ENCODE measurements at regions not wholly inside any gene's neighbourhood (a gene's known extent, or its start where the extent isn't known, plus 50 kb on each side); places are given as distances from the start of the nearest gene placed in this dataset.

DNA sequence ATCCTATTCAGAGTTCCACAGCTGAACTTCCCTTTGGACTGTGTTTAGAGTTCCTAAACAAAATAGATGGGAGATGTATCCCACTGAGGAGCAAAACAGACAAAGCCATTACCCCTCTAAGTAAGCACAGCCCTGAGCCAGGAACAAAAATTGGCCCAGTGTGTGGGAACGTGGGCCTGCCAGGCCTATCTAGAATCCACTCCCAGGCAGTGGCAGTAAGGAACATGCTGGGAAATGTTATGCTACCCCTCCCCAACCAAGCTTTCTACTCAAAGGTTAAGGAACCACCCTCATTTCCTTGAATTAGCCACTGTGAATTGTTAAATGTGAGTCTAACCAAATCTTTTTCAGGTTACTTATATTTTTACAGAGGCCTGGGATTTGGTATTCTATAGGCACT is 405.1 kb upstream of the PTGER4 start:
- DNase-seq, result no peak

- no peak for DNase-seq
Observed at GRCh38 chr5:40273936-40274335, 405.8 kb upstream of the PTGER4 start.

- no peak for DNase-seq
Observed at GRCh38 chr5:40271476-40271875, 408.2 kb upstream of the PTGER4 start.

GRCh38 chr5:40270274-40270845 is 409.4 kb upstream of the PTGER4 start:
- DNase-seq, result no peak

DNA sequence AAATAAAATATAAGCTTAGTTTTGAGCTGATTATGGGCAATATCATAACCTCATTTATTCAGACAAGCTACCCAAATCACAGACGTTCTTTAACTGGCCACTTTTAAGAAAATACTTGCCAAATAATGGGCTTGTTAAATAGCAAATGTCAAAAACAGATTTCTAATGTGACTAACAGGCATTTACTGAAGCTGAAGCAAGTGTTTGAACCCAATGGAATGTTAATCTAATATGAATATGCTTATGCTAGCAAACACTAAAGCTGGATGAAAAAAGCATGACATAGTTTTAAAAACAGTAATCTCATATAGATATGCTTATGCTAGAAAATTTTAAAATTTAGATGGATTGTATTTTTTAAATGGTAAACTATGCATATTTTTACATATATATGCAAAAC is 411.6 kb upstream of the PTGER4 start:
- DNase-seq, result no peak

DNA sequence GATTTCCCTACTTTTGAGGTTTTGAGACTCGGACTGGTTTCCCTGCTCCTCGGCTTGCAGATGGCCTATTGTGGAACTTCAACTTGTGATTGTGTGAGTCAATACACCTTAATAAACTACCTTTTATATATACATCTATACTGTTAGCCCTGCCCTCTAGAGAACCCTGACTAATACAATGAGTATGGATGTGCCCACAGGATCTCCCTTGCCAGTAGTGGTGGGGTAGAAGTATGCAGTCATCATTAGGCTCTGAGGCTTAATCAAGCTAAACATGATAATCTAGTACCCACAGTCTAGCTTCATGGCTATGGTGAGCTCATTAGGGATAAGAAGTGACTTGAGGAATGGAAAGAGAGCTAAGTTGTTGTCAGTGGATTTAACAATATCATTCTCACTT is 412.8 kb upstream of the PTGER4 start:
- no peak for DNase-seq

DNA sequence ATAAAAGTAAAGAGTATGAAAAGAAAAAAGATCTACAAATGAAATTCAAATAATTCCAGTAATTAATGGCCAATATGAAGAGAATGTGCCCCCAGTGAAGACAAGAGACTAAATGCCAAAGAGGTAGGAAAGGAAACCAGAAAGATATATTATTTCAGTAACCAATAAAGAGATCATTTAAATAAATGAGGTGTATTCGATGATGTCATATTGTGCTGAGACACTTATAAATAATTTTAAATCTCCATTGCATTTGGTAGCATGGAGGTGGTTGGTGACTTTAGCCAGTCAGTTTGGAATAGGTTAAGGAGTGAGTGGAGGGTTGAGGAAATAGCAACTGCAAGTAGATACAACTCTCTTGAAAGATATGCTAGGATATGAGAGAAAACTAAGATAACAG is 417.7 kb upstream of the PTGER4 start:
- DNase-seq, result no peak

DNA sequence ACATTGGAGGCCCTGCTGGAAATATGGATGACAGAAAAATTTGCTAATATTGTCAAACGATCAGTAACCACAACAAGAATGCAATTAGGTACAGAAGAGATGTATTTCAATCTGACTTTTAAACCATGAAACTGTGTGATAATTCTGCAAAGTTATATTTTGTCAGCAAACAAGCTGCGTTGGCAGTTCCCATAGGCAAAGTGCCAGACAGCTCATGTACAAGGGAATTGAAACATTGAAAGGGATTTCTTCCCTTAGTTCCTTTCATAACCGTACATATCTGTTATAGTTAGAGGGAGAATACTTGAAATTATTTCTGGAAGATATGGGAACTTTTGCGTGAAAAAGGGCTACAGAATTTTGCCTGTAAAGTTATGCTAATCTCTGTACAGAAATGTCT is 419.4 kb upstream of the PTGER4 start:
- no peak for DNase-seq

DNA sequence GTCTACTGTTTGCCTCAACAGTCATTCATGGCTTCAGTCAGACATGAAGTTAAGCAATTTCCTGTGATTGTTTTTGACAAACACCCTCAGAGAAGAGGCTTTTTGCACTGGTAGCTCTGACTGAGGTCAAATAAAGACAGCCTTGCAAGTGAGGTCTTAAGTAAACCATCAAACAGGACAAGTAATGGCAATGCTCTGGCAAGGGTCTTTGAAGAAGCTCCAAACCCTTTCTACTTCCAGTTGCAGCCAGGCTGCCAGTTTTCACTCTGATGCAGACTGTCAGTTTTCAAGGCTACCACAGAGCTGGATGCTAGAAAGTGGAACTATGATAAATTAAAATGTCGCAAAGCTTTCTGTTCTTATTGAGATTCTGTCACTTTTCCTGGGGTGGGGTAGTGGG is 421.5 kb upstream of the PTGER4 start:
- DNase-seq, result no peak

GRCh38 chr5:40240671-40241070 is 439.0 kb upstream of the PTGER4 start:
- DNase-seq, result no peak

GRCh38 chr5:40240111-40240510 is 439.6 kb upstream of the PTGER4 start:
- DNase-seq, result peak; percentile 7 to 30

DNA sequence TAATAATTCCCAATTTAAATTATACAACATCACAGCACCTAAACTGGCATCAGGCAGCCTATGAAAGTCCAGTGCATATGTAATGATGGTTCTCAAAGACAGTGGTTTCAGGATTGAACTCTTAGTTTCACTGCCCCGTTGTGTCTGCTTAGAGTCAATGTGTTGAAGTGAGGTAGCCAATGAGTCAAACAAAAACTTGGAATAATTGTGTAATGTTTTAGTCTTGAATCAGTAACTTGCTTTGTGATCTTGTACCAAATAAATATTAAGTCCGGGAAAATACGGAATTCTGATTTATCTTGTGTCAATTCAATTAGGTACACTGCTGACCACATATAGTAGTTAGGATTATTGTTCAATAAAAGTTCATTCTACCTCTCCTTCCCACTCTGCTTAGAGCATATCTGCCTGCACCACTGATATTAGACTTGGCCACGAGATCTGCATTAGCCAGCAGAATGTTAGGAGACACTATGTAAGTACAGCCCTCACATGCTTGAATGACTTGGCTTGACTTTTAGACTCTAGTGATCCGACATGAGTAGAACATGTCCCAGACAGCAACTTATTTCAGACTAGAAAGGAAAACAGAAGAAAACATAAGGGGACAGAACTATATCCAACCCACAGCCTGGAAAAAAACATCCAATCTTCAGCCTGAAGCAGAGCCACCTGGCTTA is 441.5 kb upstream of the PTGER4 start:
- no peak for DNase-seq

DNA sequence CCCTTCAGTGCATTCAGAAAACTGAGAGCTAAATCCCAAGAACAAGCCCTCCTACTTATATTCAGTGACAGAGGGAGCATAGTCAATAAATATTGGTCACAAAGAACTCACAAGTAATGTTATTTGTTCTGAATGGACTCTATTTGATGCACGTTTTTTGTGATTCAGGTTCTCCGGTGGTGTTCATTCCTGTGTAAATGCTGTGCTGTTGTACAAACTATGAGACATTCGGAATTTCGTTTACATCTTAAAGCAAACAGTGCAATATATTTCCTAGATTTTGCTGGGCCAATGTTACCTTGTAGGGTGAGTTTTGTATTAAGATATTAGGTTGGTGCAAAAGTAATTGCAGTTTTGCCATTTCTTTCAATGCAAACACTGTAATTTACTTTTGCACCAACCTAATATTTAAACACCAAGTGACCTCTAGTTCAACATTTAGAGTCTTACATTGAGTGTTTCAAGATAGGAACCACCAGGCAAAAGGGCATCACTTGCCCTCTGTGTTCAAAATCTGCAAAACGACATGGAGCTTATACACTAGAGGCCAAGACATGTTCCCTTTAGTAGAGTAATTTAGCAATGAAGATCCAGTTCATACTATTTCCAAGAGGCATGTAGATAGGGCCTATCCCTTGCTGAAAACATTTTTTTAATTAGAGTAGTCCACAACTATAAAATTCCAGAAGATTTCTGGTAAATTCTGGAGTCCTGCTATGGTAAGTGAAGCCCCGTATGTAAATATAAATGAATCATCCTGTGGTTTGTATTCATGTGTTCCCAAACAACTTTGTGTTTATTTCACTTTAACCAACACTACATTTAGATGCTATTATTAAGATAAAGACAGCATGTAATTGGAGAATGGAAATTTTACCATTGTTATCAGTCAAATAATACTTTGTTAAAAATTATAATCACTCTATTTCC is 444.0 kb upstream of the PTGER4 start:
- no peak for DNase-seq

GRCh38 chr5:40233268-40233667 is 446.4 kb upstream of the PTGER4 start:
- no peak for DNase-seq

DNA sequence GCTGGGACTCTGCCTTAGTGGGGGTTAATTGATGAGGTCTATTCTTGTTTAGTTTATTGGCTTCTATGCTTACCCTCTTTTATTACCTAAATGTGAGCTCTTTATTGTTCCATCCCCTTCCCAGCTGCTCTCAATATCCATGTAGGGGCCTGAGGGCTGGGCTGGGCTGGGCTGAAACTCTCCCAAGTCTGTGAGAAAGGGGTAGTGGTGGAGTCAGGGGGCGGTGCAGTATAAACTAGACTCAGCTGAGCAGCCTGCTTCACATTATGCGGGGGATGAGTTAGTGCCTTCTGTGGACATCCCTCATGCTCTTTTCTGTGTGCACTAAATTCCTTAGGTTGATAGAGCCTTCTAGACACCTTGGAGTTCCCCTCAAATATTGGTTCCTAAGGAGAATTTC is 451.8 kb upstream of the PTGER4 start:
- no peak for DNase-seq

DNA sequence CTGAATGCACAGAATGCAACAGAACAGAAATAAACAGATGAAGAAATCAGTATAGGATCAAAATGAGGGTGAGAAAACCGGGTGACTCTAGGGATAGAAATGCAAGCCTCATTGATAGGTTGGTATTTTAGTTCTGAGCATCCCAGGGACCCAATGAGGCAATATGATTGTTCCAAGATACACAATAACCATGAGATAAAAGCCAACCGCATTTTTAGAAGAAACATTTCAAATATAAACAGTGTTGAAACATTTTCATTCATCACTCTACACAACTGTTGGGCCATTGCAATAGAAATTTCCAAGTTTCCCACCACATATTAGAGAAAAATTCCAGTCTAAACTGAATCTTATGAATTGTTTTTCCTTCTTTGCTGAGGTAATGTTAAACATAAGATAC is 452.3 kb upstream of the PTGER4 start:
- DNase-seq, result no peak

DNA sequence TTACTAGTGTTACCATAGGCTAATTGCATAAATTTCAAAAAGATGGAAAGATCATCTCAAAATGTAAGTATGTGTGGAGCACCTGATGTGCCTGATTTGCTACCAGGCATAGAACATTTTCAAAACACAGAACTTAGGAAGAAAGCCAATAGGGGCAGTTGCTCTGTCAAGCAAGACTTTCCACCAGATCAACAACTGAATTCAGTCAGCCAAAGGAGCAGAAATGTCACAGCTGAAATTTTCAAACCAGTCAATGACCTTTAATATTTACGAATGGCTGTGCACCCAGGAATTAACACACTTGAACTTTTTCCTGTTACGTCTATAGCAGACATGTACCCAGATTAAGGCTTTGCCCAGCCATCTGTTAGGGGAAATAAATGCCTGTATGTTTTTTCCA is 452.8 kb upstream of the PTGER4 start:
- no peak for DNase-seq

- peak; percentile 7 to 25 for DNase-seq
Observed at GRCh38 chr5:40225147-40225546, 454.6 kb upstream of the PTGER4 start.

DNA sequence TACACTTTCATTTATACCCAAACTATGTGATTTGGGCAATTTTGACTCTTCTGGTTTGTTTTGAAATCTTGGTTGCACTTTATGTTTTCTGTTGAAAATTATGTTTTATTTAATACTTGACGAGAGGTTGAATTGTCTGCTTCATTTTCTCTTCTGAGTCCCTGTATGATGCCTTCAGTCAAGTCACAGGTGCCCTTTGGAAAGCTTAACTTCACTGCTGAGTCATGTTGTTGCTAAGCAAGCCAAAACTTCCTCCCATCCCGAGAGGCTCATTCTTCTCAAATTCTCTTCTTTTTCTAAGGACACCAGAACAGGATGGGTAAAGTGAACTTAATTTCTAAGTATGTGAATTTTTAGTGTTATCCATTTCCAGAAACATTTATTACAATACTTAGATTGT is 455.3 kb upstream of the PTGER4 start:
- no peak for DNase-seq

GRCh38 chr5:40223884-40224402 is 455.8 kb upstream of the PTGER4 start:
- peak in 1 of 2 experiments; percentile 4 for DNase-seq

DNA sequence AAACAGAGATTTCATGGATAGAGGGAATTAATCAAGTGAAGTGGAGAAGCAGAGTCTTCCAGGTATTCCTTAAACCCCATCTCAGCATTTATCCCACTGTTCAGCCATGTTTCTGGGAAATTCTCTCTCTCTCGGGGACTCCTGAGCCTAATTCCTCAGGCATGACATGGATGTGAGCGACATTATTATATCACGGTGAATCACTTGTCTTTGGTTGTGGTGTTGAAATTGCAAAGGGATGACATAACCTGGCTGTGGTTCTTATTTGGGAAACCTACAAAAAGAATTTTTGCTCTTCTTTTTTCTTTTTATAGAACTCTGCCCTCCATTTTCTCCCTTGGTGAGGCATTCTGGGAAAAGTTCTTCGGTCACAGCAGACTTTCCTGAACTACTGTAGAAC is 457.9 kb upstream of the PTGER4 start:
- no peak for DNase-seq

DNA sequence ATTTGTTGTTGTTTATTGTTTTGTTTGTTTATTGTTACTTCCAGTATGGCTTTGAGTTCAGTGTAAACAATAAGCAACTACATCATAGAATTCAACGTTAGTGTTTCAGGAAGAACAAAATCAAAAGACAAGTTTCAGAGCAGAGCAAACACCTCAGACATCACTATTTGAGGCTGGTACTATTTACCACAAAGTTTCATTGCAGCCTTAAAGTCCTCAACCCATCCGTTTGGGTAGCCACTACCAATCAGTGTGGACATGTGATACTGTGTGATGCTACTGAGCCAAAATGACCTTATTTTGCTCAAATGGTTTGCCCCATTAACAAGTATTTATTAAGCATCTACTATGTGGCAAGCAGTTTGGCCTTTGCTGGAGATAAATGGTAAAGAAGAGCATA is 458.5 kb upstream of the PTGER4 start:
- DNase-seq, result no peak

DNA sequence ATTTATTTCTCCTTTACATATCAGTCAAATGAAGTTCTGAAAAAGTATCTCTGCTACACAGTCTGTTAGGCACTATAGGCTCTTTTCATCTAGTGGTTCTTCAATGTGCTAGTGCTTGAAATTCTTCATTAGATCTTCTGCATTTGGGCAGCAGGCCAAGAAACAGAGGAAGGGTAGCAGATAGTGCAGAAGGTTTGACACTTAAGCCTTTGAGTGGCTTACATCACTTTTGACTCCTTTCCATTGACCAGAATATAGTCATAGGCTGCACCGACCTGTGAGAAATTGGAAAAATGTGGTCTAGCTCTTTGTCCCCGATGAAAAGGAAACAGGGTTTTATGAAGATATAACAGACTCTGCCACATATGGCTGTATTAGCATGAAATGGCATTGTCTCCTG is 459.5 kb upstream of the PTGER4 start:
- DNase-seq, result no peak

DNA sequence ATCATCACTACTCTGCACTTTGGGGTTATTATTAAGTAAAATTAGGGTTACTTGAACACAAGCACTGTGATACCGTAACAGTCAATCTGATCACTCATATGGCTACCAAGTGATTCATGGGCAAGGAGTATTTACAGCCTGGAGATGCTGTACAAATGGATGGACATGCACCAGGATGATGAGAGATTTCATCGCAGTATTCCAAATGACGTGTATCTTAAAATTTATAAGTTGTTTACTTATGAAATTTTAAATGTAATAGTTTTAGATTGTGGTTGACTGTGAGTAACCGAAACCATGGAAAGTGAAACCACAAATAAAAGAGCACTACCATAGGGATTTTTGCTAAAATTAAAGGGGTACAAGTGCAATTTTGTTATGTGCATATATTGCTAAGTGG is 462.2 kb upstream of the PTGER4 start:
- no peak for DNase-seq

Measured in stimulated activated CD4-positive, alpha-beta T cell treated with anti-CD3 and anti-CD28 coated beads, Interleukin-4, amount 100 ng/mL, for 4 hours (primary cell).